Parathyroid adenoma (tissue), 2 donors: ENCODE measurements at regions not wholly inside any gene's neighbourhood (a gene's known extent, or its start where the extent isn't known, plus 50 kb on each side); places are given as distances from the start of the nearest gene placed in this dataset.

ENCODE experiments used
- H2AFZ ChIP-seq: fragments of 300-600 bp; sonication (generic); one replicate; pipeline ENCODE4 v1.7.0; 2017; ENCODE audit warnings: antibody characterized with exemption, mild to moderate bottlenecking
- H3K27ac ChIP-seq: fragments of 300-600 bp; sonication (generic); one replicate; pipeline ENCODE4 v1.7.0; 2017
- H3K27me3 ChIP-seq: fragments of 300-600 bp; sonication (generic); one replicate; pipeline ENCODE4 v1.7.0; 2017; ENCODE audit warnings: low read length; ENCODE audit not compliant: control insufficient read depth, insufficient read depth
- H3K36me3 ChIP-seq: fragments of 300-600 bp; sonication (generic); one replicate; pipeline ENCODE4 v1.7.0; 2017; ENCODE audit warnings: low read length; ENCODE audit not compliant: control insufficient read depth, insufficient read depth
- H3K4me1 ChIP-seq: fragments of 300-600 bp; sonication (generic); one replicate; pipeline ENCODE4 v1.7.0; 2017; ENCODE audit warnings: control low read depth
- H3K4me2 ChIP-seq: fragments of 300-600 bp; sonication (generic); one replicate; pipeline ENCODE4 v1.7.0; 2017; ENCODE audit warnings: low read length
- H3K4me3 ChIP-seq: fragments of 300-600 bp; sonication (generic); one replicate; pipeline ENCODE4 v1.7.0; 2017; ENCODE audit warnings: low read depth, low read length
- H3K79me2 ChIP-seq: fragments of 300-600 bp; sonication (generic); one replicate; pipeline ENCODE4 v1.7.0; 2017; ENCODE audit warnings: control low read depth
- H3K9ac ChIP-seq: fragments of 300-600 bp; sonication (generic); one replicate; pipeline ENCODE4 v1.7.0; 2017; ENCODE audit warnings: mild to moderate bottlenecking
- H3K9me3 ChIP-seq: fragments of 300-600 bp; sonication (generic); one replicate; pipeline ENCODE4 v1.7.0; 2017; ENCODE audit warnings: low read length; ENCODE audit not compliant: control insufficient read depth
- TF ChIP-seq, protein P1 (sequence below): fragments of 300-600 bp; sonication (generic); IDR thresholded peaks from one replicate; pipeline ENCODE4 v1.7.0; 2017; ENCODE audit warnings: antibody characterized with exemption, mild to moderate bottlenecking
- donor health status: primary hyperparathyroidism.

DNA sequence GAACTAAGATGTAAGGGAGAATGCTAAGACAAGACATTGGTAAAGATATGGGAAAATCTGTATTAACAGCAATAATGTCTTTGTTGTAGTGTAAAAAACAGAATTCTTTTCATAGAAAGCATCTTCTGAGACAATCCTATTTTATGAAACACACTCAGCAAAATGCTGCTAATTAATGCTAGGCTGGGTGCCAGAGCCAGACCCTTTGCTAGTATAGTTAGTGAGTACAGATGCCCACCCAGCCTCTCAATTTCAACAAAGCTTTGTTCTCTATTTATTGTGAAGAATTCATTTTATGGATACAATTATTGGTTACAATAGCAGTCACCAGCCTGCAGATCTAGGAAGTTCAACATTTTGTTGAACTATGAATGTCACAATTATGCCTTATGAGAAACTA, 131.0 kb downstream of the SEM1 start:
- Histone ChIP-seq H3K4me2 (no peak overlapping the region), H3K9ac (no peak overlapping the region), H3K27me3 (no peaks in the 10 kb centered on the region)

DNA sequence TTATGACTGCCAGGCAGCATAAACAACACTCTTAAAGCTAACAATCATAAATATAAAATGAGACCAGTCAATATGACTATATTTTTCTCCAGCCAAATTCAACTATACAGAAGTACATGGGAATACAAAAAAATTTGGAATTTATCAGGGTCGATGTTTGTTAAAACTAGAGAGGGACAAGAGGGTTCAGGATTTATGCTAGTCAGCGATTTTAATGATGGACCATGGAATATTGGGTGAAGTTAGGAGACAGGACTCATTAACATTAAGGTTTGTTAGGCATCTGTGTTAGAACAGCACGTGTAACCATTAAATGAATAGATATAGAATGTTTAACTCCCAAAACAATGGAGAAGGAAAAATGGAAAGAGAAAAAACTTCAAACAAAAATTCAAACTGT, 146.2 kb downstream of the SEM1 start:
- no peak overlapping the region for H3K4me3 ChIP-seq
- no peaks in the 10 kb centered on the region for H3K9me3 ChIP-seq
- H3K27me3 ChIP-seq = no peaks in the 10 kb centered on the region
- H3K4me2 ChIP-seq = no peak overlapping the region
- no peak overlapping the region for H3K27ac ChIP-seq
- no peaks in the 10 kb centered on the region for H3K4me1 ChIP-seq
- no peaks in the 10 kb centered on the region for H3K36me3 ChIP-seq
- H3K9ac ChIP-seq = no peak overlapping the region
- H2AFZ ChIP-seq = no peak overlapping the region
- H3K79me2 ChIP-seq = no peaks in the 10 kb centered on the region
- TF ChIP-seq, protein P1, sequence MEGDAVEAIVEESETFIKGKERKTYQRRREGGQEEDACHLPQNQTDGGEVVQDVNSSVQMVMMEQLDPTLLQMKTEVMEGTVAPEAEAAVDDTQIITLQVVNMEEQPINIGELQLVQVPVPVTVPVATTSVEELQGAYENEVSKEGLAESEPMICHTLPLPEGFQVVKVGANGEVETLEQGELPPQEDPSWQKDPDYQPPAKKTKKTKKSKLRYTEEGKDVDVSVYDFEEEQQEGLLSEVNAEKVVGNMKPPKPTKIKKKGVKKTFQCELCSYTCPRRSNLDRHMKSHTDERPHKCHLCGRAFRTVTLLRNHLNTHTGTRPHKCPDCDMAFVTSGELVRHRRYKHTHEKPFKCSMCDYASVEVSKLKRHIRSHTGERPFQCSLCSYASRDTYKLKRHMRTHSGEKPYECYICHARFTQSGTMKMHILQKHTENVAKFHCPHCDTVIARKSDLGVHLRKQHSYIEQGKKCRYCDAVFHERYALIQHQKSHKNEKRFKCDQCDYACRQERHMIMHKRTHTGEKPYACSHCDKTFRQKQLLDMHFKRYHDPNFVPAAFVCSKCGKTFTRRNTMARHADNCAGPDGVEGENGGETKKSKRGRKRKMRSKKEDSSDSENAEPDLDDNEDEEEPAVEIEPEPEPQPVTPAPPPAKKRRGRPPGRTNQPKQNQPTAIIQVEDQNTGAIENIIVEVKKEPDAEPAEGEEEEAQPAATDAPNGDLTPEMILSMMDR = no peak

More for the DNA sequence above, 131.0 kb downstream of the SEM1 start:
- H3K9me3 ChIP-seq = no peaks in the 10 kb centered on the region
- TF ChIP-seq, protein P1 = no peak
- H3K36me3 ChIP-seq = no peaks in the 10 kb centered on the region
- H2AFZ ChIP-seq = no peak overlapping the region
- H3K79me2 ChIP-seq = no peaks in the 10 kb centered on the region
- H3K4me1 ChIP-seq = no peaks in the 10 kb centered on the region
- H3K4me3 ChIP-seq = no peak overlapping the region
- H3K27ac ChIP-seq = no peak overlapping the region

DNA sequence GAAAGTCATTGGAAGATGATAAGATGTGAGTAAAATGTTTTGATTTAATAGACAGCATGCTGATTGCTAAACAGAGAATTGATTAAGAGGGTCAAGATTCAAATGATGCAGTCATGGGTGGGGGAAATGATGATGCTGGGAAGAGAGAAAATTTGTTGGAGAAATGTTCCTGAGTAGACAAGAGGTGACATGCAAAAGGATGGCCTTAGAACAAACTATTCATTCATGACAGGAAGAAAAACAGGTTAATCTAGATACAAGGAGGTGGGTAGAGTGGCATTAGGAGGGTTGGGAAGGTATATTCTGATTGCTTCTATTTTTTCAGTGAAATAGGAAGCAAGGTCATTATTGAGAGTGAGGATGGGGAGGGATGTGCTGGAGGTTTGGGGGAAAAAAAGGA, 146.7 kb downstream of the SEM1 start:
- H3K36me3 ChIP-seq = no peaks in the 10 kb centered on the region
- H3K9ac ChIP-seq = no peak overlapping the region
- H3K4me2 ChIP-seq = no peak overlapping the region
- no peak overlapping the region for H3K4me3 ChIP-seq
- TF ChIP-seq, protein P1 = no peak
- H3K27ac ChIP-seq = no peak overlapping the region
- no peaks in the 10 kb centered on the region for H3K4me1 ChIP-seq
- no peaks in the 10 kb centered on the region for H3K27me3 ChIP-seq
- no peaks in the 10 kb centered on the region for H3K9me3 ChIP-seq
- H3K79me2 ChIP-seq = no peaks in the 10 kb centered on the region
- no peak overlapping the region for H2AFZ ChIP-seq

DNA sequence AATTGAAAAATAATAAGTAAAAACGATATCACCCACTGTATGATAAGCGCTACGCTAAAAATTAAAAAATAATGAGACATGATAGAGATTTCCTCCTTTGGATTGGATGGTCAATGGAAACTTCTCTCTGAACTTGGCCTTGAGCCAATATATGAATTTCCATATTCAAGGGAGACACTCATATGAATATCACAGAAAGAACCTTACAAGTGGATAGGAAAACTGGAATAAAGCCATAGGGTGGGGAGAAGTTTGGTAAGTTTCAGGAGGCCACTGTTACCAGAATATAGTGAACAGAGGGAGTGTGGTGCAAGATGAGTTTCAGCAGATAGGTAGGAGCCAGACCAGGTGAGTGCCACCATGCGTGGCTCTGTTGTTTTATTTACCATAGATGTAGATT, 147.2 kb downstream of the SEM1 start:
- H3K4me3 ChIP-seq = no peak overlapping the region

DNA sequence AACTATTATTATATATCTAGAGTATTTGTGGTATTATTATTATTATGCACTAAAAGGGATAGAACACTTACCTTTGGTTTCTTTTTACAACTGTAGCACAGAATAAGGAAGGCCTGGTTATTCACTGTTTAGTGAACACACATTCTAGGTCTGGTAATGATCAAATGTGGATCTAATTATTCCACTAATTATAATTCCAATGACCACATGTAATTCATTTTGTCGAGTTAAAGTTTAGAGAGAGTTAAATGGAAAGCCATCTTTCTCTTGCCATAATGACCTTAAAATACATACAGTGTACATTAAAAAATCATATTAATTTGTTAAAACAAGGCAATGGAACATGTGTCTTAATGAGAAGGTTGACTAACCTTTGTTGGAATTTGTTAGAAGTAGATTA, 147.8 kb downstream of the SEM1 start:
- no peak overlapping the region for H2AFZ ChIP-seq
- no peaks in the 10 kb centered on the region for H3K36me3 ChIP-seq
- H3K79me2 ChIP-seq = no peaks in the 10 kb centered on the region
- no peak overlapping the region for H3K27ac ChIP-seq
- H3K4me1 ChIP-seq = no peaks in the 10 kb centered on the region
- no peak overlapping the region for H3K4me3 ChIP-seq
- TF ChIP-seq, protein P1 = no peak
- no peaks in the 10 kb centered on the region for H3K9me3 ChIP-seq
- no peak overlapping the region for H3K9ac ChIP-seq
- no peak overlapping the region for H3K4me2 ChIP-seq
- H3K27me3 ChIP-seq = no peaks in the 10 kb centered on the region

More for the DNA sequence above, 147.2 kb downstream of the SEM1 start:
- no peak overlapping the region for H3K9ac ChIP-seq
- no peaks in the 10 kb centered on the region for H3K27me3 ChIP-seq
- H2AFZ ChIP-seq = no peak overlapping the region
- no peak overlapping the region for H3K4me2 ChIP-seq
- no peaks in the 10 kb centered on the region for H3K4me1 ChIP-seq
- no peak overlapping the region for H3K27ac ChIP-seq
- TF ChIP-seq, protein P1 = no peak
- H3K79me2 ChIP-seq = no peaks in the 10 kb centered on the region
- H3K9me3 ChIP-seq = no peaks in the 10 kb centered on the region
- no peaks in the 10 kb centered on the region for H3K36me3 ChIP-seq
